B cell (primary cell): ENCODE measurements at regions not wholly inside any gene's neighbourhood (a gene's known extent, or its start where the extent isn't known, plus 50 kb on each side); places are given as distances from the start of the nearest gene placed in this dataset.

Experiments
- ATAC-seq: fragments of 200-7000 bp; cut with Tn5 transposase; one replicate; pipeline ENCODE4 v1.10.0; 2021; ENCODE audit warnings: low read depth, mild to moderate bottlenecking, moderate number of reproducible peaks, moderate library complexity
- CTCF ChIA-PET: fragments of 350-600 bp; sonication (Branson Sonifier 250); formaldehyde crosslinking; loops from one replicate; lab custom pipeline; 2021; ENCODE audit warnings: antibody characterized with exemption, inconsistent platforms; lab: Charles Lee
- POLR2A ChIA-PET: fragments of 350-600 bp; sonication (Branson Sonifier 250); formaldehyde crosslinking; loops from one replicate; lab custom pipeline; 2021; ENCODE audit warnings: antibody characterized with exemption; lab: Charles Lee
- DNase-seq: peaks from one replicate; pipeline ENCODE4 v3.0.0; 2013
- H2AFZ ChIP-seq: 2 replicates; pipeline ENCODE4 v1.6.1; 2012; ENCODE audit warnings: mild to moderate bottlenecking, low read depth, low read length; ENCODE audit not compliant: insufficient read depth, poor library complexity, severe bottlenecking
- H3K27ac ChIP-seq, 2 donors: 1 replicate in 1 of 2; 2 replicates in 1 of 2; pipeline ENCODE4 v1.5.1; 2012 to 2013; ENCODE audit warnings: low read length in 2 of 2, mild to moderate bottlenecking in 2 of 2, moderate library complexity in 1 of 2
- H3K27me3 ChIP-seq, 4 experiments: fragments of 200-600 bp in 1 of 4; sonication (generic) in 1 of 4; replicated peaks in 1 of 4; 1 replicate in 2 of 4; 2 replicates in 2 of 4; pipeline versions ENCODE4 v1.6.1 to v1.7.0; 2013 to 2016; ENCODE audit warnings: low read length in 3 of 4, mild to moderate bottlenecking in 2 of 4, mixed read lengths in 1 of 4, moderate library complexity in 1 of 4; ENCODE audit not compliant: insufficient read depth in 4 of 4, control insufficient read depth in 3 of 4; ENCODE audit errors: control extremely low read depth in 1 of 4
- H3K36me3 ChIP-seq, 2 experiments: replicated peaks in 1 of 2; 1 replicate in 1 of 2; 2 replicates in 1 of 2; pipeline versions ENCODE4 v1.6.1 to v1.7.1; 2013; ENCODE audit warnings: low read length in 1 of 2; ENCODE audit not compliant: insufficient read depth in 2 of 2, control insufficient read depth in 1 of 2; ENCODE audit errors: control extremely low read depth in 1 of 2, extremely low read depth in 1 of 2
- H3K4me1 ChIP-seq, 2 donors: fragments of 200-600 bp in 1 of 2; sonication (generic) in 1 of 2; 1 replicate in 1 of 2; 2 replicates in 1 of 2; pipeline versions ENCODE4 v1.5.1 to v1.6.1; 2013 to 2017; ENCODE audit warnings: low read length in 2 of 2; ENCODE audit not compliant: control insufficient read depth in 2 of 2, insufficient read depth in 2 of 2
- H3K4me2 ChIP-seq: replicated peaks from 2 replicates; pipeline ENCODE3; 2012; ENCODE audit warnings: mild to moderate bottlenecking, low read depth, low read length; ENCODE audit not compliant: poor library complexity, severe bottlenecking
- H3K4me3 ChIP-seq, 5 experiments: fragments of 200-600 bp in 1 of 5; sonication (generic) in 1 of 5; 1 replicate in 3 of 5; 2 replicates in 2 of 5; pipeline versions ENCODE4 v1.5.1 to v1.7.0; 2011 to 2016; ENCODE audit warnings: low read length in 4 of 5, mild to moderate bottlenecking in 4 of 5, low read depth in 2 of 5, control low read depth in 1 of 5, moderate library complexity in 1 of 5; ENCODE audit not compliant: insufficient read depth in 1 of 5; ENCODE audit errors: control extremely low read depth in 1 of 5, extremely low read depth in 1 of 5
- H3K79me2 ChIP-seq: fragments of 200-600 bp; sonication (generic); one replicate; pipeline ENCODE4 v1.6.0; 2016; ENCODE audit warnings: low read length; ENCODE audit not compliant: control insufficient read depth, insufficient read depth
- H3K9ac ChIP-seq: fragments of 200-600 bp; sonication (generic); 2 replicates; pipeline ENCODE4 v1.6.1; 2017; ENCODE audit warnings: mild to moderate bottlenecking, low read length, moderate library complexity
- H3K9me3 ChIP-seq, 3 donors: one replicate each; pipeline versions ENCODE4 v1.6.1 to v1.7.1; 2013; ENCODE audit warnings: low read length in 2 of 3; ENCODE audit not compliant: control insufficient read depth in 2 of 3, insufficient read depth in 1 of 3; ENCODE audit errors: control extremely low read depth in 1 of 3
- H4K20me1 ChIP-seq: 2 replicates; pipeline ENCODE4 v1.6.0; 2012; ENCODE audit warnings: mild to moderate bottlenecking, low read length; ENCODE audit not compliant: insufficient read depth, control insufficient read depth, poor library complexity, severe bottlenecking
- H3K27ac Mint-ChIP-seq: one replicate; pipeline ENCODE4 v1.8.0; 2021; ENCODE audit warnings: mixed read lengths
- H3K27me3 Mint-ChIP-seq: one replicate; pipeline ENCODE4 v1.8.0; 2021; ENCODE audit warnings: mixed read lengths
- H3K4me1 Mint-ChIP-seq: one replicate; pipeline ENCODE4 v1.8.0; 2021; ENCODE audit warnings: mixed read lengths
- H3K4me3 Mint-ChIP-seq: one replicate; pipeline ENCODE4 v1.8.0; 2021; ENCODE audit warnings: mixed read lengths
- H3K9me3 Mint-ChIP-seq: one replicate; pipeline ENCODE4 v1.8.0; 2022; ENCODE audit warnings: mixed read lengths; ENCODE audit not compliant: insufficient read depth
- CTCF ChIP-seq: fragments of 200-600 bp; IDR thresholded peaks from one replicate; pipeline ENCODE4 v1.8.0; 2022; ENCODE audit warnings: antibody characterized with exemption, mild to moderate bottlenecking
- EZH2 ChIP-seq: IDR thresholded peaks from 2 replicates; pipeline ENCODE4 v1.6.1; 2012; ENCODE audit warnings: borderline replicate concordance, low read depth, mild to moderate bottlenecking, moderate library complexity, low read length; ENCODE audit not compliant: insufficient read depth, poor library complexity, severe bottlenecking
- WGBS: methylation state at CpG from one replicate; pipeline ENCODE4 v1.1.5; 2013; ENCODE audit warnings: missing lambda C conversion rate; ENCODE audit not compliant: insufficient coverage; 5-methylcytosine and 5-hydroxymethylcytosine counted together
- intact Hi-C: fragments of 100-400 bp; cut with micrococcal nuclease; formaldehyde crosslinking; loops from one replicate; pipeline ENCODE4 v1.10.0; 2022

GRCh38 chr18:52287151-52287550 lies 52.8 kb upstream of the DCC start:
- no peaks in the 10 kb centered on the region for H3K36me3 ChIP-seq
- no peak overlapping the region for H3K4me2 ChIP-seq
- WGBS: no CpG with 5 or more reads among the region's 1 CpG
- H3K4me3 ChIP-seq: no peak overlapping the region
- Mint-ChIP-seq H3K27ac (no peak overlapping the region), H3K9me3 (no peaks in the 10 kb centered on the region), H3K4me3 (no peak overlapping the region), H3K4me1 (no peaks in the 10 kb centered on the region), H3K27me3 (no peaks in the 10 kb centered on the region)
- no peak overlapping the region for H3K27ac ChIP-seq
- TF ChIP-seq CTCF: no peak
- no peak for TF ChIP-seq EZH2
- POLR2A ChIA-PET: no interaction called here
- no peak overlapping the region for H3K9ac ChIP-seq
- DNase-seq: no peak
- H3K79me2 ChIP-seq: no peaks in the 10 kb centered on the region
- no peaks in the 10 kb centered on the region for H4K20me1 ChIP-seq
- H3K9me3 ChIP-seq: no peaks in the 10 kb centered on the region
- H2AFZ ChIP-seq: no peak overlapping the region
- H3K27me3 ChIP-seq: no peaks in the 10 kb centered on the region
- CTCF ChIA-PET: no interaction called here
- H3K4me1 ChIP-seq: no peaks in the 10 kb centered on the region
- no peak for ATAC-seq
- intact Hi-C loops: loop anchor here (5.0 kb wide), 1 partner anchor 665 kb away; no protein-coding TSS in a partner anchor

- Histone ChIP-seq H3K4me1 (no peaks in the 10 kb centered on the region), H3K27ac (no peak overlapping the region), H2AFZ (no peak overlapping the region), H3K36me3 (no peaks in the 10 kb centered on the region), H3K9ac (no peak overlapping the region), H4K20me1 (no peaks in the 10 kb centered on the region), H3K4me3 (no peak overlapping the region), H3K4me2 (no peak overlapping the region), H3K79me2 (no peaks in the 10 kb centered on the region), H3K9me3 (no peaks in the 10 kb centered on the region), H3K27me3 (no peaks in the 10 kb centered on the region)
- ATAC-seq (no peak), DNase-seq (peak; percentile 13)
- WGBS: 73% methylated on average over 3 of the region's 7 CpGs
- ChIA-PET POLR2A (no interaction called here), CTCF (interaction anchor here (1.0 to 1.2 kb wide), 2 partner anchors 621 to 1179 kb away, joined by 5 to 7 read pairs; no protein-coding TSS in a partner anchor)
- H3K9me3 Mint-ChIP-seq: no peaks in the 10 kb centered on the region
- peak; percentile 56 for TF ChIP-seq CTCF
- TF ChIP-seq EZH2: no peak
- intact Hi-C loops: loop anchor here (5.0 kb wide), 1 partner anchor 666 kb away; no protein-coding TSS in a partner anchor
- H3K4me3 Mint-ChIP-seq: no peak overlapping the region
- no peaks in the 10 kb centered on the region for H3K27me3 Mint-ChIP-seq
- no peaks in the 10 kb centered on the region for H3K4me1 Mint-ChIP-seq
- H3K27ac Mint-ChIP-seq: no peak overlapping the region
Measured at GRCh38 chr18:52288403-52289004, 51.5 kb upstream of the DCC start.
